Islet of Langerhans (tissue), 1 donor: ENCODE measurements at regions not wholly inside any gene's neighbourhood (a gene's known extent, or its start where the extent isn't known, plus 50 kb on each side); places are given as distances from the start of the nearest gene placed in this dataset.

Experiments
- FAIRE-seq: peaks from one replicate; lab custom pipeline; 2011; peaks lifted over from hg19 to GRCh38; lab: Jason Lieb, UNC

DNA sequence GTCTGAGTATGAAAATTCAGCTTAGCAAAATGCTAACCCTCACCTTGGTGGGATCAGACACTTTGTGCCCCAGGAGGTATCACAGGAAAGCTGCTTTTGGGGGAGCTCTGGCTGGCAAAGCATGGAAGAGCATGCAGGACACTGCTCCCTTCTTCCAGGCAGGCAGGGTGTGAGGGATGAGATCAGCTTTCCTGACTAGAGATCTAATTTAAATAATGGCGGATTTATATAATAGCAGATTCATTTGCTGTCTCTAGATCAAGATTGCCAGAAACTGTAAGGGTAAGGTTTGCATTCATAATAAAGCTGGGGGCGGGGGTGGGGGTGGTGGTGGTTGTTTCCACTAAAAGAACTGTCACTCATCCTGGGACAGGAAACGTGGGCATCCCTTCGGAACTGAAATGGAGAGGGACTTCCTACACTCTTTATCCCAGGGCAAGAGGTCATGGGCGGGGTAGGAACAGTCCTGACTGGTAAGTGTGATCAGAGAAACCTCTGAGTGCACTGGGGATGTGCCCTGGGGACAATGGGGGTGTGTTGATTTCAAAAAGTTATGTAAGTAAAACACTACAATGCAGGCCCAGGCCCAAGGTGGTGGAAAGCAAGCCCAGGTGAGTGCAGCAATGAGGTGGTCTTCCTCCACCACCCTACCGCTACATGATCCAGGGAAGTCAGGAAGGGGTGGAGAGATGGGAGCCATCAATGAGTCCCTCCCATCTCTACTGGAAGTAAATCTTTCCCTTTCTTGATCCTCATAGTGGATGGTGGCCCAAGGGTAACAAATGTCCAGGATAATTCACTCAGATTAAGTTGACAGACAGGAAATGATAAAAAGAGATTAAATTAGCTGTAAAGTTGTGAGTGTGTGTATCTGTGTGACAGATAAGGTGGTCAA lies 171.4 kb upstream of the SERPINE2 start:
- no peak for FAIRE-seq

GRCh38 chr2:224209555-224210285 lies 170.6 kb upstream of the SERPINE2 start:
- no peak for FAIRE-seq

- no peak for FAIRE-seq
Observed at GRCh38 chr2:224208443-224208842, 169.4 kb upstream of the SERPINE2 start.

DNA sequence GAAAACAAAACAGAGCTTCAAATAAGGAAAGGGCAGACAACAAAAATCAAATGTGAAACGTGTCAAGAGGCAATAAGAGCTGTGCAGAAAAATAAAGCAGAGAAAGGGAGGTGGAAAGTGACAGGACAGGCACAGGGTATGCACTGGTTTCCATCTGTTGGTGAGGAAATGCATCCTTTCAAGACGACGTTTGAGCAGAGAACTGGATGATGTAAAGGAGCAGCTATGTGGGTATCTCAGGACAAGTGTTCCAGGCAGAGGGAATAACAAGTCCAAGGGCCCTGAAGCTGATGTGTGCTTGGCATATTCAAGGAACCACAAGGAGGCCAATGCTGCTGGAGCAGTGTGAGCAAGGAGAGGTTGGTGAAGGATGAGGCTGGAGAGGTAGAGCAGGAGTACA lies 168.9 kb upstream of the SERPINE2 start:
- FAIRE-seq = no peak

DNA sequence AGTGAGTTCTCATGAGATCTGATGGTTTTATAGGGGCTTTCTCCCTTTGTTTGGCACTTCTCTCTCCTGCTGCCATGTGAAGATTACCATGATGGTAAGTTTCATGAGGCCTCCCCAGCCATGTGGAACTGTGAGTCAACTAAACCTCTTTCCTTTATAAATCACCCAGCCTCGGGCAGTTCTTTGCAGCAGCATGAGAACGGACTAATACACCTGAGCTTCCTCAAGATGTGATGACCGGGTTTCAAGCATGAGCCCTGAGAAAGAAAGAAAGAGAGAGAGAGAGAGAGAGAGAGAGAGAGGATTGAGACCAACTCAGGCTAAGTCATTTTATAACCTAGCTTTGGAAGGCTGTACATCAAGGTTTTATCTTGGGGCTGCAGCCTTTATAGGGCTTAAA lies 167.7 kb upstream of the SERPINE2 start:
- FAIRE-seq = no peak

DNA sequence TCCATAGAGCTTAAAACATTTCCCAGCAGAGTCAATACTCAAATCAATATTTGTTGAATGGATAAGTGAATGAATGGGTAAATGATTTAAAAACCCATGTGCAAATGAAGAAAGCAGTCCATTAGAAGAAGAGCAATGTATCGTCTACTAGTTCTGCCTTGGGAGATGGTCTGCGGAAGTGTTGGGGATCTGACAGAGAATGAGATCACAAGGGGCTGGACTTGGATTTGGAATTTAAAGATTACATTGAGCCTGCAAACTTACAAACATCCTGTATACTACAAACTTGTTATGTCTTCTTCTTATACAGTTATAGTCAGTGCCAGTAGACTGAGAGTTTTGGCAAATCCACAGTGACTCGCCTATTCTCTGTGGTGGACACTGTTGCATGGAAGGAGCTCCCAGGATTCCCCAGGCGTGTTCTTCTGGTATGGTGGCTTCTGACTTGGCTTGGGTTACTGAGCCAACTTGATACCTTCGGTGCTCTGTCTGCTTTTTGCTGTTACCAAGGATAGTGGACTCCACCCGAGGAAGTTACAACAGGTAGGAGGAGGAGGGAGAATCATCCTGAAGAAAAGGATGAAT lies 163.3 kb upstream of the SERPINE2 start:
- FAIRE-seq = no peak

DNA sequence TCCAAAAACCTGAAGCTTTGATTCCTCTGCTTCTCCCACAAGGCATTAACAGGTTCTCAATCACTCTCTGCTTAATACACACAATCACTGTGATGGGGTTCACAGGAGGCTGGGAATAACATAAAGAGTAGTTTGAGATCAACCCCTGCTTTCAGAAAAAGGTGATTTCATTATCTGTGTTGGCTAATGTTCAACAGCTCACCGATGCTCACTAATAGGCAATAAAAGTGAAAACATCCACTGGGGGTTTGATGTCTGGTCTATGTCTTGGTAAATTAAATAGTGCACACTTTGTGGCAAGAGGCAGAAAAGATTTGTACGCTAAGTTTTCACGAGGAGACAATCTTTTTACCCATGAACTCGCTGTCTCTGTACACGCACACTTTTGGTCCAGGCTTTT lies 159.3 kb upstream of the SERPINE2 start:
- no peak for FAIRE-seq

DNA sequence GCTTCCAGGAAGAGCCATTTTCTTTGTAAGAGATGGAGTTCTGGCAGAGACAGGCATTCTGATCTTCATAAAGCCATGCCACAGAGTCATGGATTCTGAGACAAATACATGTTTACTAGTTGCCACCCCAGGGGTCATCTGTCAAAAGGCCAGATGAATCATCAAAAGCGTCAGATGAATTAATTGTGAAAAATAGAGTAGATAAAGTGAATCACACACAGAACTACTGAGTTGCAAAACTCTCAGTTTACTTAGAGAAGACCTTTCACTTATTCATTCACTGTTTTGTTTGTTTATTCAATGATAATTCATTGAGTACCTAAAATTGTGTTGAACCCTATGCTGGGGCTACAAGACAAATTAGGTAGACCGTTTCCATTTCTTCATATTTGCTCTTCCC lies 157.7 kb upstream of the SERPINE2 start:
- peak; percentile 69 for FAIRE-seq

DNA sequence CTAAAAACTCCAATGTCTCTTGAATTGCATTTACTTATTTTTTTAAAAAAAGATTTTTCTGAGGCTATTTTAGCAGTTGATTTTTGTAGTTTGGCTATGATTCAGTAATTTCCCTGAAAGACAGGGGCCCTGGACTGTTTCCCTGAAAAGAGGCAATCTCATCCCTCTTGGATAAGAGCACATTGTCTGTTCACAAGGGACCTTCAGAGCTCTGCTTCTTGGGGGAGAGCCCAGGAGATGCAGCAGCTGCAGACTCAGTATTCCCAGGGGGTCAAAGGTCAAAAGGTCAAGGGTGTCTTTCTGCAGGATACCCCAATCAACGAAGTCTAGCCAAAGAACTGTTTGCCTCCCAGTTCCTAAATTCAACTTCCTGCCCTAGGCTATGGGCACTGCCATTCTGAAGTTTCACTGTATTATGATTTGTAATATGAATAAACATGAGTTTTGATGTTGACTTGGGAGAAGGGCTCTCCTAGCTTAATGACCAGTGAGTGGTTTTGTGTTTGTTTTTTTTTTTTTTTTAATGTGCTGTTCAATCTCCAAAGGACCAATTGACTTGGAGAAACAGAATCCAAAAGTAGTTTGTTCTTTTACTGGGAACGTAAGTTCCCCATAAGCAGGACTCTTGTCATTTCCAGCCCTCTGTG lies 157.0 kb upstream of the SERPINE2 start:
- no peak for FAIRE-seq

GRCh38 chr2:224194161-224194560 lies 155.1 kb upstream of the SERPINE2 start:
- no peak for FAIRE-seq

DNA sequence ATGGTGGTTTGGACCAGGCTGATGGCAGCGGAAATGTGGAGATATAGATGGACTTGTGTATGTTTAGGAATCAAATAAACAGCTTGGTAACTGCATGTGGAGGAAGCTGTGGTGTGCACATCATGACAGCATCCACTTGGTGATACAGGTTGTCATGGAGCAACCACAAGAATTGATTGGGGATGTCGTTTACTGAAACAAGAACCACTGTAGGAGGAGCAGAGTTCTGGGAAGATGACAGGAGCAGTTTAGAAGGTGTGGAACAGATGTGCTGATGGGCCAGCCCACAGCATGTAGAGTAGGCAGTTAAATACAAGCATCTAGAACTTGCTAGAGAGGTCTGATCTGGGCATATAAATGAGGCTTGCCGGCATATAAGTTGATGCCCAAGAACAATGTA lies 152.4 kb upstream of the SERPINE2 start:
- no peak for FAIRE-seq

DNA sequence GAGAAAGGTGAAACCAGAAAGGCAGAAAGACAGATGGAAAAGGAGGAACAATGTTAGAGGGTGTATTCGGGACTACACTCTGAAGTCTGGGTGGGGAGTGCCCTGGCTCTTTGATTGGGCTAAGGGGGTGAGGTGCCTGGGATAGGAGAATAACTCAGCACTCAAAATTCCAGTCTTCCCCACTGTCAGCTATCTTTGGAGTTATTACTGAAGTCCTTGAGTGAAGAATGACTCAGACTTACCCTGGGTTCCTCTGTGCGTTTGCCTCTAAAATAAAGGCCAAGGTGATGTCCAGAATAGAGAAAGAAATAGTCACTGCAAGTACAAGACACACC lies 151.8 kb upstream of the SERPINE2 start:
- FAIRE-seq = no peak

- FAIRE-seq = no peak
Observed at GRCh38 chr2:224190234-224190935, 151.3 kb upstream of the SERPINE2 start.

GRCh38 chr2:224187220-224187619 lies 148.1 kb upstream of the SERPINE2 start:
- no peak for FAIRE-seq

- no peak for FAIRE-seq
Observed at GRCh38 chr2:224185023-224185601, 146.0 kb upstream of the SERPINE2 start.

DNA sequence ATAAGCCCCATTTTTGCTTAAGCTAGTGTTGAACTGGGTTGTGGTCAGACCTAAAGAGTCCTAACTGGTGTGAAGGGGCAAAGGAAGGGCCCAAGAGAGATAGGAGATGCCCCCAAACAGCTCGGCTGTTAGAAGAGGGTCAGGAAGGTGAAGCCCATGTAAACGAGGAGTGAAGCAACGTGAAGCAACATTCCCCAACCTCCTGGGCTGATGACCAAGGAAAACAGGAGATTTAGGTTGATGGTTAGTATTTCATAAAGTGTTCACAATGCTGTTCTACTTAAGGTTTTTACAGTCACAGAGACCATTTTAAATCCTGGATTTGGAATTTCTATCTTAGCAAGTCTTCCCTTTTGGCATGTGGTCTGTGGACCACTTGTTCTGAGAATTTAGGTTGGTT lies 144.0 kb upstream of the SERPINE2 start:
- FAIRE-seq = no peak

- FAIRE-seq = no peak
Observed at GRCh38 chr2:224182498-224182897, 143.4 kb upstream of the SERPINE2 start.

DNA sequence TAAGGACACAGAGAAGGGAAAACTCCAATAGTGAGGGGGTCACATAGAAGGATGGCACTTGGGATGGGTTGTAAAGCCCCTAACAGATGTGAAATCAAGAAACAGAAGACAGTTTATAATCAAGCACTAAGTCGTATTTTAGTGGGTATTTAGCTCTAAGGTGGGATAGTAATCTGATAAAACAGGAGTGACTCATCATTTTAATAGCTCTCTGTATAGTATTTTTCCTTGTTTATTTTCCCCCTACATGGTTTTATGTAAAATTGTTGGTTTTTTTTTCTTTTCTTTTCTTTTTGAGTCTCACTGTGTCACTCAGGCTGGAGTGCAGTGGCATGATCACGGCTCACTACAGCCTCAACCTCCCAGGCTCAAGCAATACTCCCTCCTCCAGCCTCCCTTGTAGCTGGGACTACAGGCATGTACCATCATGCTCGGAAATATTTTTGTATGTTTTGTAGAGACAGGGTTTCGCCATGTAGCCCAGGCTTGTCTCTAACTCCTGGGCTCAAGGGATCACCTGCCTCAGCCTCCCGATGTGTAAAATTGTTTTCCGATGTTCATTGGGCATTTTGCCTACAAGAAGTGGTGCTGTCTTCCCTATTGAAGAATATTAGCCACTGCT lies 142.6 kb upstream of the SERPINE2 start:
- FAIRE-seq = no peak

- no peak for FAIRE-seq
Observed at GRCh38 chr2:224180810-224181209, 141.7 kb upstream of the SERPINE2 start.

DNA sequence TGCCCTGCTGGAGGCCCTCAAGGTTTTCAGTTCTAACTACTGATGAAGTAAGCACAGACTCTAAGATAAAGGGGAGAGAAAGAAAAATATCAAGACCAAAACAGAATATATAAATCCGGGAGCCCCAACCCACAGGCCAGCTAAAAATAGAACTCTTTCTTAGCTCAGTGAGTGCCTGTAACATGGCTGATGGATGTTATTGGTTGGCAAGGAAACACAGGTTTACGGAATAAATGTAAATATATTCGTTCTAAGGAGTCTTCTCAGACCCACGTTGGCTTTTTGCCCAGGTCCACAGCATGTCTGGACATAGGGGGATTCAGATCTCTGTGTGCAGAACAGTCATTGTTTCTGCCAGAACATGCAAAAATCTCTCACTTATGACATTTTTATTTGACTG lies 139.0 kb upstream of the SERPINE2 start:
- FAIRE-seq = no peak

- no peak for FAIRE-seq
Observed at GRCh38 chr2:224175538-224175937, 136.5 kb upstream of the SERPINE2 start.
